Retinal pigment epithelial cell (primary cell): ENCODE measurements at regions not wholly inside any gene's neighbourhood (a gene's known extent, or its start where the extent isn't known, plus 50 kb on each side); places are given as distances from the start of the nearest gene placed in this dataset.

Experiments used
- DNase-seq: peaks from one replicate; pipeline ENCODE4 v3.0.0-alpha.2; 2010; ENCODE audit warnings: low read depth
- H3K4me3 ChIP-seq: 2 replicates; pipeline ENCODE4 v1.5.1; 2011; ENCODE audit warnings: mild to moderate bottlenecking, low read length, control low read depth, moderate library complexity
- CTCF ChIP-seq: conservative IDR thresholded peaks from 2 replicates; pipeline ENCODE4 v1.5.1; 2011; ENCODE audit warnings: low read depth, low read length, control low read depth, inconsistent platforms

- DNase-seq: peak; percentile 73
- H3K4me3 ChIP-seq: no peak overlapping the region
- no peak for TF ChIP-seq CTCF
These were observed 504.4 kb downstream of the BCKDHB start for GRCh38 chr6:80610846-80611245.

DNA sequence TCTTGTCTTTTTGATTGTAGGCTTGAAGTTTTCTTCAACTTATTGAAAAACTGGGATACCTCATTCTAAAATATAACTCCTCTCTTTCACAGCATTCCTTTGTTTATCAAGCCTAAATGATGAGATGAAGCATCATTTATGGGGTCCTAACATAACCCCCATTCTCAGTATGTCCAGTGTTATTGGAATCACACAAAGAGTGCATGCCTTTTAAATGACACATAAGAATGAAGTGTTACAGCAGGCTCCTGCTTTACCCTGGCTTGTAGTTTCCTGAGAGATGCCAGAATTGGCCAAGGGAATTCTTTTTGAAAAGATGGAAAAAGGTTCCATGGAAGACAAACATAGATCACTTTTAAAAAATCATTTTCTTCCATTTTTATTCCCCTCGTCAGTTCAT lies 502.4 kb downstream of the BCKDHB start:
- TF ChIP-seq CTCF: no peak
- no peak overlapping the region for H3K4me3 ChIP-seq
- DNase-seq: no peak

GRCh38 chr6:80607811-80608391 lies 501.4 kb downstream of the BCKDHB start:
- H3K4me3 ChIP-seq: no peak overlapping the region
- TF ChIP-seq CTCF: no peak
- peak; percentile 91 for DNase-seq

DNA sequence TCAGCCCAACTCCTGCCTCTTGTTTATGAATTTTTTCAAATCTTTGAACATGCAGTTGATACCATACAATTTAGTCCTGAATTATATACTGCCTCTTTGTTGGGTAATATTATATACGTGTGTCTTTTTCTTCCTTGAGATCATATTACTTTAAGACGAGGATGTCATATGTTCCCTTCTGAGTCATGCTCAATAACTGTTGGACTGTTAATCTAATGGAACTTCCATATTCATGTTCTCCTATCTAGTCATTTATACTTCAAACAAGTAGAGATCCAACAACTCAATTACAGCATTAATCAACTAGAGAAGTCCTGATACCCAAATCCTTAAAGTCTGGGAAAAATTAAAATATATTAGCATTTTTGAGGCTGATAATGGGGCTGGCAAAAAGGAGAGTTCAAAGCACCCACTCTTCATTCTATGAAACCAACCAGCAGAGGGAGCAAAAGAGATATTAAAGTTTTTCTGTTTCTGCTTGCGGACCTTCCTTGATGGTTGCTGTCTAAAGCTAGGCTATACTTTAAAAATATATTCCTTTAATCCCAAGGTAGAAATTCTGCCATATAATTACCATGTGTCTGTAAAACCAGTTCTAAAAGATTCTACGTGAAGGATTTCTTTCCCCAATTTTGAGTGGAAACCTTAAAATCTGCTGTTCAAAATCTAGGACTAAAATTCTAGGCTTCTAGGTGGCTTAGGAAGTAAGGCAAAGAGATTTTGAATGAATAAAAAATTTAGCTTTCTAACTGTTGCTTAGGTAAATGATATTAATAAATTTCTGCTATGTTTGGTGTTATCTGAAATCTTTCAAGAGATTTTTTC lies 498.9 kb downstream of the BCKDHB start:
- peak; percentile 59 for TF ChIP-seq CTCF
- no peak overlapping the region for H3K4me3 ChIP-seq
- DNase-seq: no peak

DNA sequence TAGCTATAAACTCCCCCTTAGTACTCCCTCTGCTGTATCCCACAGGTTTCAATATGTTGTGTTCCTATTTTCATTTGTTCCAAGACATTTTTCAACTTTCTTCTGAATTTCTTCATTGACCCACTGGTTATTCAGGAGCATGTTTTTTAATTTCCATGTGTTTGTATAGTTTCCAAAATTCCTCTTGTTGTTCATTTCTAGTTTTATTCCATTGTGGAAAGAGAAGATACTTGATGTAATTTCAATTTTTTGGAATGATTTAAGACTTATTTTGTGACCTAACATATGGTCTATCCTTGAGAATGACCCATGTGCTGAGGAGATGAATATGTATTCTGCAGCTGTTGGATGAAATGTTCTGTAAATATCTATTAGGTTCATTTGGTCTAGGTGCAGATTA lies 497.2 kb downstream of the BCKDHB start:
- DNase-seq: no peak
- no peak for TF ChIP-seq CTCF
- H3K4me3 ChIP-seq: no peak overlapping the region

GRCh38 chr6:80594461-80594860 lies 488.0 kb downstream of the BCKDHB start:
- no peak for DNase-seq
- no peak for TF ChIP-seq CTCF
- H3K4me3 ChIP-seq: no peak overlapping the region

- no peak overlapping the region for H3K4me3 ChIP-seq
- DNase-seq: no peak
- no peak for TF ChIP-seq CTCF
These were observed 486.0 kb downstream of the BCKDHB start for GRCh38 chr6:80592436-80592835.
